ENCODE measurements at regions not wholly inside any gene's neighbourhood (a gene's known extent, or its start where the extent isn't known, plus 50 kb on each side); places are given as distances from the start of the nearest gene placed in this dataset.
"Not testable (repeated sequence)": the region's sequence is repeated elsewhere in the genome, so short reads cannot be mapped to it uniquely, and the experiment has no call there.

DNA sequence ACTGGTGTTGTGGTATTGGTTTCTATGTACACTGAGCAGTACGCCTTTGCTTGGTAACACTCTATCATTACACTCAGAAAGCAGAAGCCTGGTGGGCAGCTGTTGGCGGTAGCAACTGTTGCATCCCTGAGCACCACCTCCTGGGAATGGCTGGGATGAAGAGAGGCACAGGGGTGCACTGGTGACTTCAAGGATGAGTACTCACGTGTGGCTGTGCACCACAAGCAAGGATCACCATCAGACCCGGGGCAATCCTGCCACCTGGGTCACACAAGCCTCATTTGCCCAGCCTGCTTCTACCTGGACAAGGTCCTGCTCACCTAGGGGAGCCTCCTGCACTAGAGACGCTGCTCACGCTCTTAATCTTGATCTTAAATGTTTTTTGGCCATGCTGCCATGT, 336.4 kb downstream of the SI start:
- no peaks in the 10 kb centered on the region for H3K9me3 ChIP-seq
- H3K4me1 ChIP-seq (ENCODE audit: control insufficient read depth in 1 of 2, low read depth in 2 of 2): no peaks in the 10 kb centered on the region
- DNase-seq (ENCODE audit: low spot score) (no peak), ATAC-seq (ENCODE audit: insufficient number of reproducible peaks, low FRiP score, low read depth) (no peak)
- H3K36me3 ChIP-seq: no peaks in the 10 kb centered on the region
- H3K27me3 ChIP-seq (replicated peaks; ENCODE audit: insufficient read depth): no peaks in the 10 kb centered on the region
- no peak overlapping the region for H3K27ac ChIP-seq
- no peak for TF ChIP-seq CTCF (IDR thresholded peaks at IDR 0.05)
- no peak overlapping the region for H3K4me3 ChIP-seq

DNA sequence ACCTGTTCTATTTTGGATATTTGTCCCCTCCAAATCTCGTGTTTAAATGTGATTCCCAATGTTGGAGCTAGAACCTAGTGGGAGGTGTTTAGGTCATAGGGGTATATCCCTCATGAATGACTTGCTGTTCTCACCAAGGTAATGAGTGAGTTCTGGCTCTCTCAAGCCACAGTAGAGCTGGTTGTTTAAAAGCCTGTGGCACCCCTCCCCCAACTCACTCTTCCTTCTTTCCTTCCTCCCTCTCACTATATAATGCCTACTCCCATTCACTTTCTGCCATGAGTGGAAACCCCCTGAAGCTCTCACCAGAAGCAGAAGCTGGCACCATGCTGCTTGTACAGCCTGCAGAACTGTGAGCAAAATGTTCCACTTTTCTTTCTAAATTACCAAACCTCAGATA, 341.1 kb downstream of the SI start:
- H3K4me1 ChIP-seq (ENCODE audit: control insufficient read depth in 1 of 2, low read depth in 2 of 2): no peaks in the 10 kb centered on the region
- H3K27ac ChIP-seq: no peak overlapping the region
- ATAC-seq (ENCODE audit: insufficient number of reproducible peaks, low FRiP score, low read depth) (no peak), DNase-seq (ENCODE audit: low spot score) (no peak)
- no peak for TF ChIP-seq CTCF (IDR thresholded peaks at IDR 0.05)
- H3K36me3 ChIP-seq: no peaks in the 10 kb centered on the region
- H3K27me3 ChIP-seq (replicated peaks; ENCODE audit: insufficient read depth): no peaks in the 10 kb centered on the region
- no peak overlapping the region for H3K4me3 ChIP-seq
- H3K9me3 ChIP-seq: no peaks in the 10 kb centered on the region

- H3K4me1 ChIP-seq (ENCODE audit: control insufficient read depth in 1 of 2, low read depth in 2 of 2): no peaks in the 10 kb centered on the region
- H3K9me3 ChIP-seq: no peaks in the 10 kb centered on the region
- H3K27me3 ChIP-seq (replicated peaks; ENCODE audit: insufficient read depth): no peaks in the 10 kb centered on the region
- no peak overlapping the region for H3K27ac ChIP-seq
- no peak for ATAC-seq (ENCODE audit: insufficient number of reproducible peaks, low FRiP score, low read depth)
- no peaks in the 10 kb centered on the region for H3K36me3 ChIP-seq
- no peak for TF ChIP-seq CTCF (IDR thresholded peaks at IDR 0.05)
- DNase-seq (ENCODE audit: low spot score): no peak
- H3K4me3 ChIP-seq: no peak overlapping the region
These were observed 346.1 kb downstream of the SI start for GRCh38 chr3:164732166-164732565.

DNA sequence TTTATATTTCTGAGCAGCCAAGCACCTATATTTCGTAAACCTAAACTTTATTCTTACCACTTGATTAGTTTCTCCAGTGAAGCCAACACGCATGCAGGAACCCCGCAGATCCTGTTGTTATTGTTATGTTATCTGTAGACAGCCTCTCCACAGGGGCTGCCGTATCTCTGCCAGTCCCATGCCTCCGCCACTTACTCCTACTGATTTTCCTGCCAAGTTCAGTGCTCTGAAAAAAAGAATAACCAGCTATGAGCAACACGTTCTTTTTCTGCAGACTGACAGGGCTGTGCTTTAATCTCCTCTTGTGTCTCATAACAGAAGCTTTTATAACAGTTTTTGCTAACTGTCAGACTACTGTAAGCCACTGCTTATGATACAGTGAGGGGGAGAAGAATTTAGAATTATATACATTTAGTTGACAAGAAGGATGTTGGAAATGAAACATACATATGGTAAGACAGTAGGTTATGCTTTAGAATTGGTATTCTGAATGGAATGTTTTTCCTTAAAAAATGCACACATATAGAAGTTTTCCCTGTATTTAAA, 347.4 kb downstream of the SI start:
- no peaks in the 10 kb centered on the region for H3K36me3 ChIP-seq
- ATAC-seq (ENCODE audit: insufficient number of reproducible peaks, low FRiP score, low read depth) (no peak), DNase-seq (ENCODE audit: low spot score) (no peak)
- no peak overlapping the region for H3K27ac ChIP-seq
- no peak for TF ChIP-seq CTCF (IDR thresholded peaks at IDR 0.05)
- no peaks in the 10 kb centered on the region for H3K4me1 ChIP-seq (ENCODE audit: control insufficient read depth in 1 of 2, low read depth in 2 of 2)
- H3K4me3 ChIP-seq: no peak overlapping the region
- H3K9me3 ChIP-seq: no peaks in the 10 kb centered on the region
- H3K27me3 ChIP-seq (replicated peaks; ENCODE audit: insufficient read depth): no peaks in the 10 kb centered on the region

DNA sequence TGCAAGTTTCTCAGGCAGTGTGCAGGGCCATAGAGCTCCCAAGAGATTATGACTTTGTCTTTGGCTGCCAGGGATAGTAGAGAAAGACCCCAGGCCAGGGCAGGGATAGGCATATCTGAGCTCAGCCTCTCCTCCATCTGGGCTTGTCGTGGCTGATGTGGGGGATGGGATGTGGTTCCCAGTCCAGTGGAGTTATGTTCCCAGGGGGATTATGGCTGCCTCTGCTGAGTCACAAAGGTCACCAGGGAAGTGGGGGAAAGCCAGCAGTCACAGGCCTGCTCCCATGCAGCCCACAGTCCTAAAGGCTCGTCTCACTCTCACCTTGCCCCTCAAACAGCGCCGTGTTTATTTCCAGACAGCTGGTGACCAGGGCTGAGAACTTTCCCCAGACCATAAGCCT, 354.9 kb downstream of the SI start:
- Histone ChIP-seq H3K27ac (no peak overlapping the region), H3K27me3 (replicated peaks; ENCODE audit: insufficient read depth) (no peaks in the 10 kb centered on the region), H3K36me3 (no peaks in the 10 kb centered on the region), H3K4me1 (ENCODE audit: control insufficient read depth in 1 of 2, low read depth in 2 of 2) (no peaks in the 10 kb centered on the region), H3K9me3 (no peaks in the 10 kb centered on the region), H3K4me3 (no peak overlapping the region)
- no peak for ATAC-seq (ENCODE audit: insufficient number of reproducible peaks, low FRiP score, low read depth)
- no peak for DNase-seq (ENCODE audit: low spot score)
- TF ChIP-seq CTCF (IDR thresholded peaks at IDR 0.05): no peak

DNA sequence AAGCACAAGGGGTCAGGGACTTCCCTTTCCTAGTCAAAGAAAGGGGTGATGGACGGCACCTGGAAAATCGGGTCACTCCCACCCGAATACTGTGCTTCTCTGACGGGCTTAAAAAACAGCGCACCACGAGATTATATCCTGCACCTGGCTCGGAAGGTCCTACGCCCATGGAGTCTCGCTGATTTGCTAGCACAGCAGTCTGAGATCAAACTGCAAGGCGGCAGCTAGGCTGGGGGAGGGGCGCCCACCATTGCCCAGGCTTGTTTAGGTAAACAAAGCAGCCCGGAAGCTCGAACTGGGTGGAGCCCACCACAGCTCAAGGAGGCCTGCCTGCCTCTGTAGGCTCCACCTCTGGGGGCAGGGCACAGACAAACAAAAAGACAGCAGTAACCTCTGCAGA, 375.5 kb downstream of the SI start:
- DNase-seq (ENCODE audit: low spot score); H3K9me3 ChIP-seq; H3K27me3 ChIP-seq (replicated peaks; ENCODE audit: insufficient read depth); H3K36me3 ChIP-seq; H3K4me1 ChIP-seq (ENCODE audit: control insufficient read depth in 1 of 2, low read depth in 2 of 2); H3K27ac ChIP-seq; H3K4me3 ChIP-seq; ATAC-seq (ENCODE audit: insufficient number of reproducible peaks, low FRiP score, low read depth): not testable (repeated sequence)

Data from thoracic aorta (tissue), 2 donors.